H1 (cell line): ENCODE measurements at regions not wholly inside any gene's neighbourhood (a gene's known extent, or its start where the extent isn't known, plus 50 kb on each side); places are given as distances from the start of the nearest gene placed in this dataset.

ENCODE experiments used
- CTCF ChIA-PET: fragments of 300-600 bp; sonication (Branson Sonifier 250); formaldehyde crosslinking; loops from one replicate; lab custom pipeline; 2021; ENCODE audit not compliant: partially characterized antibody; lab: Charles Lee
- POLR2A ChIA-PET: fragments of 300-600 bp; sonication (Branson Sonifier 250); formaldehyde crosslinking; loops from one replicate; lab custom pipeline; 2021; ENCODE audit warnings: inconsistent platforms; ENCODE audit not compliant: partially characterized antibody; lab: Charles Lee
- DNase-seq, 2 experiments: peaks; one replicate each; pipeline versions ENCODE4 v3.0.0 to v3.0.0-alpha.2; 2010 to 2022; ENCODE audit warnings: low spot score in 2 of 2, low read depth in 1 of 2, mixed read lengths in 1 of 2
- FAIRE-seq: peaks from 2 replicates; lab custom pipeline; 2011; peaks lifted over from hg19 to GRCh38; lab: Jason Lieb, UNC
- H2AFZ ChIP-seq: 2 replicates; pipeline ENCODE4 v1.8.1; 2012; ENCODE audit warnings: low read length, inconsistent platforms
- H2AK5ac ChIP-seq: 2 replicates; pipeline ENCODE4 v1.6.1; 2013; ENCODE audit warnings: low read depth, low read length
- H2BK120ac ChIP-seq: replicated peaks from 2 replicates; pipeline ENCODE3; 2013; ENCODE audit warnings: low read depth, low read length, inconsistent platforms
- H2BK12ac ChIP-seq: 2 replicates; pipeline ENCODE4 v1.6.1; 2013; ENCODE audit warnings: low read depth, low read length
- H2BK15ac ChIP-seq: 2 replicates; pipeline ENCODE4 v1.6.1; 2013; ENCODE audit warnings: low read length
- H2BK20ac ChIP-seq: 2 replicates; pipeline ENCODE4 v1.6.1; 2013; ENCODE audit warnings: low read length
- H2BK5ac ChIP-seq: 2 replicates; pipeline ENCODE4 v1.6.1; 2013; ENCODE audit warnings: low read depth, low read length
- H3K14ac ChIP-seq: 2 replicates; pipeline ENCODE4 v1.6.1; 2013; ENCODE audit warnings: inconsistent platforms; ENCODE audit not compliant: insufficient read length
- H3K18ac ChIP-seq: 2 replicates; pipeline ENCODE4 v1.6.1; 2013; ENCODE audit warnings: low read length; ENCODE audit errors: extremely low read depth
- H3K23ac ChIP-seq: 2 replicates; pipeline ENCODE4 v1.6.1; 2013; ENCODE audit warnings: inconsistent platforms; ENCODE audit not compliant: insufficient read length
- H3K23me2 ChIP-seq: 2 replicates; pipeline ENCODE4 v1.6.1; 2013; ENCODE audit warnings: low read depth, low read length
- H3K27ac ChIP-seq: 2 replicates; pipeline ENCODE4 v1.6.1; 2011; ENCODE audit warnings: low read depth, low read length, inconsistent platforms
- H3K27me3 ChIP-seq, 4 experiments: replicated peaks in 1 of 4; 1 replicate in 1 of 4; 2 replicates in 3 of 4; pipeline versions ENCODE4 v1.6.1 to v1.8.1; 2011 to 2013; ENCODE audit warnings: low read length in 3 of 4, mild to moderate bottlenecking in 3 of 4, inconsistent platforms in 2 of 4, mixed read lengths in 2 of 4, moderate library complexity in 1 of 4; ENCODE audit not compliant: control insufficient read depth in 3 of 4, insufficient read depth in 3 of 4; ENCODE audit errors: extremely low read depth in 1 of 4
- H3K36me3 ChIP-seq, 4 experiments: 2 replicates each; pipeline versions ENCODE4 v1.6.1 to v1.8.1; 2011 to 2013; ENCODE audit warnings: mild to moderate bottlenecking in 4 of 4, low read length in 3 of 4, moderate library complexity in 2 of 4, control low read depth in 1 of 4, inconsistent platforms in 1 of 4; ENCODE audit not compliant: insufficient read depth in 4 of 4, control insufficient read depth in 2 of 4
- H3K4ac ChIP-seq: replicated peaks from 2 replicates; pipeline ENCODE3; 2013; ENCODE audit warnings: low read length, low read depth, mixed read lengths, inconsistent platforms; ENCODE audit not compliant: insufficient read length
- H3K4me1 ChIP-seq, 4 experiments: replicated peaks in 1 of 4; 1 replicate in 1 of 4; 2 replicates in 3 of 4; pipeline versions ENCODE4 v1.6.1 to v1.8.1; 2011 to 2013; ENCODE audit warnings: low read length in 3 of 4, inconsistent platforms in 2 of 4, mixed read lengths in 1 of 4; ENCODE audit not compliant: insufficient read depth in 4 of 4, control insufficient read depth in 3 of 4
- H3K4me2 ChIP-seq, 2 experiments: 2 replicates each; pipeline versions ENCODE4 v1.6.1 to v1.8.1; 2011 to 2013; ENCODE audit warnings: low read depth in 2 of 2, low read length in 2 of 2, control low read depth in 1 of 2, inconsistent platforms in 1 of 2, mild to moderate bottlenecking in 1 of 2; ENCODE audit not compliant: insufficient read depth in 1 of 2
- H3K4me3 ChIP-seq, 4 experiments: fragments of 200-600, 300-600 bp in 1 of 4; sonication (generic), shearing (Covaris generic), sonication (Bioruptor Twin) in 1 of 4; 2 replicates each; pipeline versions ENCODE4 v1.5.1 to v1.8.1; 2011 to 2016; ENCODE audit warnings: low read length in 4 of 4, low read depth in 3 of 4, control low read depth in 2 of 4, inconsistent platforms in 2 of 4, mild to moderate bottlenecking in 2 of 4, mixed read lengths in 1 of 4, moderate library complexity in 1 of 4; ENCODE audit not compliant: insufficient read depth in 2 of 4; ENCODE audit errors: extremely low read depth in 1 of 4
- H3K56ac ChIP-seq: replicated peaks from 2 replicates; pipeline ENCODE3; 2013; ENCODE audit warnings: low read depth, mild to moderate bottlenecking, mixed read lengths, low read length, inconsistent platforms; ENCODE audit not compliant: insufficient read length
- H3K79me1 ChIP-seq: 2 replicates; pipeline ENCODE4 v1.6.1; 2013; ENCODE audit warnings: low read depth, low read length, control low read depth
- H3K79me2 ChIP-seq, 2 experiments: 2 replicates each; pipeline versions ENCODE4 v1.6.1 to v1.8.1; 2012 to 2013; ENCODE audit warnings: low read length in 2 of 2, mild to moderate bottlenecking in 2 of 2, inconsistent platforms in 1 of 2; ENCODE audit not compliant: insufficient read depth in 2 of 2, control insufficient read depth in 1 of 2
- H3K9ac ChIP-seq, 4 experiments: replicated peaks in 1 of 4; 1 replicate in 1 of 4; 2 replicates in 3 of 4; pipeline versions ENCODE4 v1.6.1 to v1.8.1; 2011 to 2013; ENCODE audit warnings: low read depth in 3 of 4, low read length in 3 of 4, control low read depth in 2 of 4, mild to moderate bottlenecking in 2 of 4, moderate library complexity in 2 of 4, inconsistent platforms in 1 of 4; ENCODE audit errors: extremely low read depth in 1 of 4
- H3K9me3 ChIP-seq, 2 experiments: 2 replicates each; pipeline versions ENCODE4 v1.6.1 to v1.8.1; 2012 to 2013; ENCODE audit warnings: mild to moderate bottlenecking in 2 of 2, moderate library complexity in 2 of 2, control low read depth in 1 of 2, inconsistent platforms in 1 of 2, low read depth in 1 of 2, low read length in 1 of 2, mixed read lengths in 1 of 2; ENCODE audit not compliant: insufficient read depth in 2 of 2
- H4K20me1 ChIP-seq, 2 experiments: replicated peaks in 1 of 2; 2 replicates each; pipeline versions ENCODE3 to v1.8.1; 2011 to 2013; ENCODE audit warnings: inconsistent platforms in 2 of 2, low read length in 2 of 2, mild to moderate bottlenecking in 1 of 2; ENCODE audit not compliant: insufficient read depth in 2 of 2, control insufficient read depth in 1 of 2
- H4K5ac ChIP-seq: 2 replicates; pipeline ENCODE4 v1.6.1; 2013; ENCODE audit warnings: low read length, low read depth, mixed read lengths, inconsistent platforms; ENCODE audit not compliant: insufficient read length
- H4K8ac ChIP-seq: 2 replicates; pipeline ENCODE4 v1.8.0; 2013; ENCODE audit warnings: mild to moderate bottlenecking, moderate library complexity, low read length, inconsistent platforms; ENCODE audit not compliant: insufficient read depth; ENCODE audit errors: extremely low read depth
- H4K91ac ChIP-seq: replicated peaks from 2 replicates; pipeline ENCODE3; 2013; ENCODE audit warnings: low read length, mixed read lengths, inconsistent platforms; ENCODE audit not compliant: insufficient read length
- RAD21 ChIP-seq, 2 experiments: IDR thresholded peaks in 1 of 2; conservative IDR thresholded peaks in 1 of 2; 2 replicates each; pipeline ENCODE4 v1.6.1; 2011; ENCODE audit warnings: low read depth in 2 of 2, low read length in 2 of 2, improper control_type of control experiment in 1 of 2, inconsistent platforms in 1 of 2, mild to moderate bottlenecking in 1 of 2, moderate library complexity in 1 of 2

- H3K56ac ChIP-seq, result no peak overlapping the region
- POLR2A ChIA-PET, result no interaction called here
- H2BK5ac ChIP-seq, result no peak overlapping the region
- no peaks in the 10 kb centered on the region for H3K79me1 ChIP-seq
- DNase-seq (no peak), FAIRE-seq (no peak)
- H3K27me3 ChIP-seq, result no peaks in the 10 kb centered on the region
- H3K4me2 ChIP-seq, result no peak overlapping the region
- no peaks in the 10 kb centered on the region for H3K79me2 ChIP-seq
- H2AK5ac ChIP-seq, result no peak overlapping the region
- H3K9ac ChIP-seq, result no peak overlapping the region
- no peak overlapping the region for H2BK20ac ChIP-seq
- H4K20me1 ChIP-seq, result no peaks in the 10 kb centered on the region
- H2AFZ ChIP-seq, result no peak overlapping the region
- no peak overlapping the region for H3K14ac ChIP-seq
- no peak overlapping the region for H2BK15ac ChIP-seq
- H2BK120ac ChIP-seq, result no peak overlapping the region
- no peak overlapping the region for H4K91ac ChIP-seq
- H3K23me2 ChIP-seq, result no peaks in the 10 kb centered on the region
- H3K36me3 ChIP-seq, result no peaks in the 10 kb centered on the region
- H3K4ac ChIP-seq, result no peak overlapping the region
- CTCF ChIA-PET, result no interaction called here
- H3K4me3 ChIP-seq, result no peak overlapping the region
- no peak overlapping the region for H3K23ac ChIP-seq
- H3K9me3 ChIP-seq, result no peaks in the 10 kb centered on the region
- no peak overlapping the region for H4K8ac ChIP-seq
- no peak overlapping the region for H3K18ac ChIP-seq
- no peak overlapping the region for H4K5ac ChIP-seq
- no peaks in the 10 kb centered on the region for H3K4me1 ChIP-seq
- H3K27ac ChIP-seq, result no peak overlapping the region
- no peak overlapping the region for H2BK12ac ChIP-seq
- TF ChIP-seq RAD21 (IDR thresholded peaks at IDR 0.05 in 1 of 2, conservative IDR thresholded peaks at IDR 0.05 in 1 of 2; ENCODE audit: low read depth in 2 of 2, low read length in 2 of 2), result no peak
Measured at GRCh38 chr3:148451969-148452368, 245.7 kb upstream of the AGTR1 start.
